Suprapubic skin (tissue), 4 donors: ENCODE measurements at regions not wholly inside any gene's neighbourhood (a gene's known extent, or its start where the extent isn't known, plus 50 kb on each side); places are given as distances from the start of the nearest gene placed in this dataset.

Experiments used
- CTCF ChIP-seq, 2 donors: fragments of 200-600 bp in 1 of 2; fragments of 450-650 bp in 1 of 2; sonication (generic) in 1 of 2; IDR thresholded peaks; one replicate each; pipeline ENCODE4 v1.5.1; 2016 to 2019; ENCODE audit warnings: antibody characterized with exemption in 2 of 2, mild to moderate bottlenecking in 1 of 2, moderate library complexity in 1 of 2
- POLR2A ChIP-seq, 2 donors: fragments of 450-650 bp; IDR thresholded peaks; one replicate each; pipeline ENCODE4 v1.6.1; 2017; ENCODE audit warnings: antibody characterized with exemption in 2 of 2, mild to moderate bottlenecking in 2 of 2, moderate library complexity in 2 of 2
- POLR2AphosphoS5 ChIP-seq, 3 donors: sonication (generic); formaldehyde crosslinking; IDR thresholded peaks; one replicate each; pipeline ENCODE4 v1.6.1; 2017; ENCODE audit warnings: antibody characterized with exemption in 3 of 3

DNA sequence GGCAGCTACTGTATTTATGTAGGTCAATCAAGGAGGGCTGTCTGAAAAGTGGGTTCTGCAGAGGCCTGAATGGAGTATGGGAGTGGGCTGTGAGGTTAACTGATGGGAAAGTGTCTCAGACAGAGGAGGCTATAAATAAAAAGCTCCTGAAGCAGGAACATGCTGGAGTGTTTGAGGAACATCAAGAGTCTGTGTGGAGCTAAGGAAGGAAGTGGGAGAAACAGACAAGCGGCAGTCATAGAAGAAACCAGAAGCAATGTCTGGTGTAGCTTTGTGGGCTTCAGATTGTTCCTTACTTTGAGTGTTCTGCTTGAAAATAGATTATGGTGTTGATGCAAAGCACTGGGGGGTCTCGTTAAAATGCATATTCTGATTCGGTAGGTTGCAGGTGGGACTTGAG is 101.5 kb upstream of the OGFRL1 start:
- no peak for TF ChIP-seq CTCF (IDR thresholded peaks at IDR 0.05)
- no peak for TF ChIP-seq POLR2AphosphoS5 (IDR thresholded peaks at IDR 0.05)
- TF ChIP-seq POLR2A (IDR thresholded peaks at IDR 0.05): no peak
